Stimulated activated CD8-positive, alpha-beta memory T cell treated with anti-CD3 and anti-CD28 coated beads, Interleukin-2, amount 100 ng/mL, for 1 hour (primary cell): ENCODE measurements at regions not wholly inside any gene's neighbourhood (a gene's known extent, or its start where the extent isn't known, plus 50 kb on each side); places are given as distances from the start of the nearest gene placed in this dataset.

Experiments used
- DNase-seq, 2 donors: peaks; one replicate each; pipeline ENCODE4 v3.0.0-alpha.2; 2020; ENCODE audit warnings: low read depth in 2 of 2

GRCh38 chr20:18971121-18971520 is 157.5 kb downstream of the SCP2D1 start:
- DNase-seq, result no peak

- DNase-seq, result no peak
Measured at GRCh38 chr20:18971574-18971973, 158.0 kb downstream of the SCP2D1 start.

- no peak for DNase-seq
Measured at GRCh38 chr20:18972251-18972876, 158.8 kb downstream of the SCP2D1 start.

- no peak for DNase-seq
Measured at GRCh38 chr20:18973529-18974173, 160.1 kb downstream of the SCP2D1 start.

- DNase-seq, result no peak
Measured at GRCh38 chr20:18974660-18975059, 161.1 kb downstream of the SCP2D1 start.

- no peak for DNase-seq
Measured at GRCh38 chr20:18977441-18977840, 163.9 kb downstream of the SCP2D1 start.

GRCh38 chr20:18978311-18978710 is 164.7 kb downstream of the SCP2D1 start:
- DNase-seq, result no peak

- no peak for DNase-seq
Measured at GRCh38 chr20:18979132-18979531, 165.5 kb downstream of the SCP2D1 start.

GRCh38 chr20:18981962-18982539 is 168.5 kb downstream of the SCP2D1 start:
- no peak for DNase-seq

- DNase-seq, result no peak
Measured at GRCh38 chr20:18983796-18984195, 170.2 kb downstream of the SCP2D1 start.

GRCh38 chr20:18984238-18985200 is 170.9 kb downstream of the SCP2D1 start:
- no peak for DNase-seq

- DNase-seq, result no peak
Measured at GRCh38 chr20:18985551-18985950, 172.0 kb downstream of the SCP2D1 start.

- no peak for DNase-seq
Measured at GRCh38 chr20:18986146-18986830, 172.7 kb downstream of the SCP2D1 start.

- no peak for DNase-seq
Measured at GRCh38 chr20:18986895-18987580, 173.5 kb downstream of the SCP2D1 start.

- no peak for DNase-seq
Measured at GRCh38 chr20:18987781-18988360, 174.3 kb downstream of the SCP2D1 start.

GRCh38 chr20:18988701-18989100 is 175.1 kb downstream of the SCP2D1 start:
- DNase-seq, result no peak

GRCh38 chr20:18989736-18990474 is 176.3 kb downstream of the SCP2D1 start:
- DNase-seq, result no peak

- DNase-seq, result no peak
Measured at GRCh38 chr20:18991012-18991411, 177.4 kb downstream of the SCP2D1 start.

- no peak for DNase-seq
Measured at GRCh38 chr20:18992418-18992817, 178.8 kb downstream of the SCP2D1 start.

GRCh38 chr20:18995455-18995854 is 181.9 kb downstream of the SCP2D1 start:
- no peak for DNase-seq
